Liver (tissue), 3 donors: ENCODE measurements at regions not wholly inside any gene's neighbourhood (a gene's known extent, or its start where the extent isn't known, plus 50 kb on each side); places are given as distances from the start of the nearest gene placed in this dataset.

Experiments
- JUND ChIP-seq, 2 donors: IDR thresholded peaks; 2 replicates each; pipeline ENCODE4 v1.6.1; 2016; ENCODE audit warnings: antibody characterized with exemption in 2 of 2
- RAD21 ChIP-seq, 2 donors: IDR thresholded peaks; 2 replicates each; pipeline ENCODE4 v1.6.1; 2016; ENCODE audit warnings: antibody characterized with exemption in 2 of 2, mild to moderate bottlenecking in 2 of 2
- TAF1 ChIP-seq: conservative IDR thresholded peaks from 2 replicates; pipeline ENCODE4 v1.6.1; 2016; ENCODE audit warnings: antibody characterized with exemption, mild to moderate bottlenecking
- YY1 ChIP-seq: IDR thresholded peaks from 2 replicates; pipeline ENCODE4 v1.6.1; 2016; ENCODE audit warnings: antibody characterized with exemption, mild to moderate bottlenecking
- TF ChIP-seq, protein P1 (sequence below): fragments of 150-350 bp; IDR thresholded peaks from 2 replicates; pipeline ENCODE4 v1.5.1; 2017; ENCODE audit warnings: improper control_type of control experiment, low read depth, low read length; ENCODE audit not compliant: missing input control
- TF ChIP-seq, protein P2 (sequence below): IDR thresholded peaks from 2 replicates; pipeline ENCODE4 v1.6.1; 2016; ENCODE audit warnings: antibody characterized with exemption, mild to moderate bottlenecking
- donor health status: healthy.
- donor health status: healthy.

DNA sequence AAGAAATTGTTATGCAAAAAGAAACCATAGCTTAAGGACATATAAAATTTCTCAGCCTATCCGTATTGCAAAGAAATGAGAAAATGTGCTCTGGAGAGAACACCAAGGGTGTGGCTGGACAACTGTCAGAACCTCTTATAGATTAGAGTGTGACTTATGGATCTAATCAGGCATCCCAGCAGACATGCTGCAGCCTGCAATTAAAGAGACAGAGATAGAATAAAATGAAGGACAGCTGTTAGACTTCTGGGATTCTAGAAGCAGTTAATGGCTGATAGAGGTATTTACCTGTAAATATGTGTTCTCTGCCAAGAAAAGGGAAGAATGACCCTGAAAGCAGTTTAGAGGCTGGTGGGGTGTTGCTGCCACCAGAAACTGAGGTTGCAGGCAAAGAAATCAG lies 160.1 kb upstream of the KIF2B start:
- TF ChIP-seq, protein P1, sequence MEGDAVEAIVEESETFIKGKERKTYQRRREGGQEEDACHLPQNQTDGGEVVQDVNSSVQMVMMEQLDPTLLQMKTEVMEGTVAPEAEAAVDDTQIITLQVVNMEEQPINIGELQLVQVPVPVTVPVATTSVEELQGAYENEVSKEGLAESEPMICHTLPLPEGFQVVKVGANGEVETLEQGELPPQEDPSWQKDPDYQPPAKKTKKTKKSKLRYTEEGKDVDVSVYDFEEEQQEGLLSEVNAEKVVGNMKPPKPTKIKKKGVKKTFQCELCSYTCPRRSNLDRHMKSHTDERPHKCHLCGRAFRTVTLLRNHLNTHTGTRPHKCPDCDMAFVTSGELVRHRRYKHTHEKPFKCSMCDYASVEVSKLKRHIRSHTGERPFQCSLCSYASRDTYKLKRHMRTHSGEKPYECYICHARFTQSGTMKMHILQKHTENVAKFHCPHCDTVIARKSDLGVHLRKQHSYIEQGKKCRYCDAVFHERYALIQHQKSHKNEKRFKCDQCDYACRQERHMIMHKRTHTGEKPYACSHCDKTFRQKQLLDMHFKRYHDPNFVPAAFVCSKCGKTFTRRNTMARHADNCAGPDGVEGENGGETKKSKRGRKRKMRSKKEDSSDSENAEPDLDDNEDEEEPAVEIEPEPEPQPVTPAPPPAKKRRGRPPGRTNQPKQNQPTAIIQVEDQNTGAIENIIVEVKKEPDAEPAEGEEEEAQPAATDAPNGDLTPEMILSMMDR, result no peak
- TF ChIP-seq RAD21 (IDR thresholded peaks at IDR 0.05) (no peak), JUND (IDR thresholded peaks at IDR 0.05) (no peak), YY1 (no peak), TAF1 (no peak)
- TF ChIP-seq, protein P2, sequence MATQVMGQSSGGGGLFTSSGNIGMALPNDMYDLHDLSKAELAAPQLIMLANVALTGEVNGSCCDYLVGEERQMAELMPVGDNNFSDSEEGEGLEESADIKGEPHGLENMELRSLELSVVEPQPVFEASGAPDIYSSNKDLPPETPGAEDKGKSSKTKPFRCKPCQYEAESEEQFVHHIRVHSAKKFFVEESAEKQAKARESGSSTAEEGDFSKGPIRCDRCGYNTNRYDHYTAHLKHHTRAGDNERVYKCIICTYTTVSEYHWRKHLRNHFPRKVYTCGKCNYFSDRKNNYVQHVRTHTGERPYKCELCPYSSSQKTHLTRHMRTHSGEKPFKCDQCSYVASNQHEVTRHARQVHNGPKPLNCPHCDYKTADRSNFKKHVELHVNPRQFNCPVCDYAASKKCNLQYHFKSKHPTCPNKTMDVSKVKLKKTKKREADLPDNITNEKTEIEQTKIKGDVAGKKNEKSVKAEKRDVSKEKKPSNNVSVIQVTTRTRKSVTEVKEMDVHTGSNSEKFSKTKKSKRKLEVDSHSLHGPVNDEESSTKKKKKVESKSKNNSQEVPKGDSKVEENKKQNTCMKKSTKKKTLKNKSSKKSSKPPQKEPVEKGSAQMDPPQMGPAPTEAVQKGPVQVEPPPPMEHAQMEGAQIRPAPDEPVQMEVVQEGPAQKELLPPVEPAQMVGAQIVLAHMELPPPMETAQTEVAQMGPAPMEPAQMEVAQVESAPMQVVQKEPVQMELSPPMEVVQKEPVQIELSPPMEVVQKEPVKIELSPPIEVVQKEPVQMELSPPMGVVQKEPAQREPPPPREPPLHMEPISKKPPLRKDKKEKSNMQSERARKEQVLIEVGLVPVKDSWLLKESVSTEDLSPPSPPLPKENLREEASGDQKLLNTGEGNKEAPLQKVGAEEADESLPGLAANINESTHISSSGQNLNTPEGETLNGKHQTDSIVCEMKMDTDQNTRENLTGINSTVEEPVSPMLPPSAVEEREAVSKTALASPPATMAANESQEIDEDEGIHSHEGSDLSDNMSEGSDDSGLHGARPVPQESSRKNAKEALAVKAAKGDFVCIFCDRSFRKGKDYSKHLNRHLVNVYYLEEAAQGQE, result no peak
